Breast epithelium (tissue), 3 donors: ENCODE measurements at regions not wholly inside any gene's neighbourhood (a gene's known extent, or its start where the extent isn't known, plus 50 kb on each side); places are given as distances from the start of the nearest gene placed in this dataset.

Experiments used
- POLR2A ChIP-seq: fragments of 450-650 bp; IDR thresholded peaks from one replicate; pipeline ENCODE4 v1.6.1; 2016; ENCODE audit warnings: antibody characterized with exemption, mild to moderate bottlenecking, moderate library complexity
- TF ChIP-seq, protein P1 (sequence below), 3 donors: fragments of 450-650 bp; IDR thresholded peaks; one replicate each; pipeline ENCODE4 v1.5.1; 2016 to 2017; ENCODE audit warnings: antibody characterized with exemption in 3 of 3, mild to moderate bottlenecking in 3 of 3, moderate library complexity in 3 of 3

DNA sequence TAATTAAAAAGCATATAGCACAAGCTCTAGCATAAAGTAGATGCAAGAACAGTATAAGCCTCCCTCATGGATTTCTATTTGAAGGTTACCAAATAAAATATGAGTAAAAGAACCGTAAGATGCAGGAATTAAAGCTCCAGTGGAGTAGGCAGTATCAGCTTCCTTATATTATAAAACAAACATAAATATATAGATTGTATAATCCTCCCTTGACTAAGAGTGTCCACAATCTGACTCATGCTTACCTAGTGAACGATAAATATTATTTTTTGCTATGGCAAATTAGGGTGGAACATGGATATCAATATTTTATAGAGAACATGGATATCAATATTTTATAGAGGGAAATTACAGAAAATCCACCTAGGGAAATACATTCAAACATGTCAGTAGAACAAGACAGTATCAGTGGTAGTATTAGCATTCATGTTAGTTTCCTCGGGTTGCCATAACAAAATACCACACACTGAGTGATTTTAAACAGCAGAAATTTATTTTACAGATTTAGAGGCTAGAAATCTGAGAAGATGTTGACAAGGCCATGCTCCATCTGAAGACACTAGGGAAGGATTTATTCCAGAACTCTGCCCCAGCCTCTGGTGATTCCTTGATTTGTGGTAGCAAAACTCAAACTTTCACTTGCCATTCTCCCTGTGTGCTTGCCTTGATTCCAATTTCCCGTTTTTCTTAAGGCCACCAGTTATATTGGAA, 1521.3 kb downstream of the SI start:
- TF ChIP-seq, protein P1, sequence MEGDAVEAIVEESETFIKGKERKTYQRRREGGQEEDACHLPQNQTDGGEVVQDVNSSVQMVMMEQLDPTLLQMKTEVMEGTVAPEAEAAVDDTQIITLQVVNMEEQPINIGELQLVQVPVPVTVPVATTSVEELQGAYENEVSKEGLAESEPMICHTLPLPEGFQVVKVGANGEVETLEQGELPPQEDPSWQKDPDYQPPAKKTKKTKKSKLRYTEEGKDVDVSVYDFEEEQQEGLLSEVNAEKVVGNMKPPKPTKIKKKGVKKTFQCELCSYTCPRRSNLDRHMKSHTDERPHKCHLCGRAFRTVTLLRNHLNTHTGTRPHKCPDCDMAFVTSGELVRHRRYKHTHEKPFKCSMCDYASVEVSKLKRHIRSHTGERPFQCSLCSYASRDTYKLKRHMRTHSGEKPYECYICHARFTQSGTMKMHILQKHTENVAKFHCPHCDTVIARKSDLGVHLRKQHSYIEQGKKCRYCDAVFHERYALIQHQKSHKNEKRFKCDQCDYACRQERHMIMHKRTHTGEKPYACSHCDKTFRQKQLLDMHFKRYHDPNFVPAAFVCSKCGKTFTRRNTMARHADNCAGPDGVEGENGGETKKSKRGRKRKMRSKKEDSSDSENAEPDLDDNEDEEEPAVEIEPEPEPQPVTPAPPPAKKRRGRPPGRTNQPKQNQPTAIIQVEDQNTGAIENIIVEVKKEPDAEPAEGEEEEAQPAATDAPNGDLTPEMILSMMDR (IDR thresholded peaks at IDR 0.05) = no peak
- TF ChIP-seq POLR2A = no peak
